Endothelial cell of umbilical vein (primary cell): ENCODE measurements at regions not wholly inside any gene's neighbourhood (a gene's known extent, or its start where the extent isn't known, plus 50 kb on each side); places are given as distances from the start of the nearest gene placed in this dataset.

Experiments used
- MYC ChIP-seq: IDR thresholded peaks from one replicate; pipeline ENCODE4 v1.6.1; 2011; ENCODE audit warnings: mild to moderate bottlenecking, low read depth, low read length
- POLR2A ChIP-seq: IDR thresholded peaks from 2 replicates; pipeline ENCODE4 v1.6.1; 2012; ENCODE audit warnings: low read depth, mild to moderate bottlenecking, control low read depth, low read length
- POLR2AphosphoS5 ChIP-seq: IDR thresholded peaks from 2 replicates; pipeline ENCODE4 v1.6.1; 2012; ENCODE audit warnings: low read depth, mild to moderate bottlenecking, control low read depth, low read length, moderate library complexity; ENCODE audit not compliant: insufficient read depth
- TF ChIP-seq, protein P1 (sequence below), 2 donors: IDR thresholded peaks; 1 replicate in 1 of 2; 2 replicates in 1 of 2; pipeline ENCODE4 v1.5.1; 2011; ENCODE audit warnings: low read length in 2 of 2, mild to moderate bottlenecking in 2 of 2, moderate library complexity in 2 of 2, control low read depth in 1 of 2, inconsistent platforms in 1 of 2, low read depth in 1 of 2; ENCODE audit not compliant: insufficient read depth in 1 of 2; ENCODE audit errors: extremely low read depth in 1 of 2
- TF ChIP-seq, protein P2 (sequence below): IDR thresholded peaks from 2 replicates; pipeline ENCODE4 v1.6.1; 2011; ENCODE audit not compliant: insufficient read depth, insufficient read length

DNA sequence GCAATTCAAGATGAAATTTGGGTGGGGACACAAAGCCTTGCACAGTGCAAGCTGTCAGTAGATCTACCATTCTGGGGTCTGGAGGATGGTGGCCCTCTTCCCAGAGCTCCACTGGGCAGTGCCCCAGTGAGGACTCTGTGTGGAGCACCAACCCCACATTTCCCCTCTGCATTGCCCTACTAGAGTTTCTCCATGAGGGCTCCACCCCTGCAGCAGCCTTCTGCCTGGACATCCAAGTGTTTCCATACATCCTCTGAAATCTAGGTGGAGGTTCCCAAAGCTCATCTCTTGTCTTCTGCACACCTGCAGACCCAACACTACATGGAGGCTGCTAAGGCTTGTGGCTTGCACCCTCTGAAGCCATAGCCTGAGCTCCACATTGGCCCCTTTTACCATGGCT, 402.3 kb downstream of the RAB28 start:
- no peak for TF ChIP-seq POLR2AphosphoS5
- TF ChIP-seq, protein P1, sequence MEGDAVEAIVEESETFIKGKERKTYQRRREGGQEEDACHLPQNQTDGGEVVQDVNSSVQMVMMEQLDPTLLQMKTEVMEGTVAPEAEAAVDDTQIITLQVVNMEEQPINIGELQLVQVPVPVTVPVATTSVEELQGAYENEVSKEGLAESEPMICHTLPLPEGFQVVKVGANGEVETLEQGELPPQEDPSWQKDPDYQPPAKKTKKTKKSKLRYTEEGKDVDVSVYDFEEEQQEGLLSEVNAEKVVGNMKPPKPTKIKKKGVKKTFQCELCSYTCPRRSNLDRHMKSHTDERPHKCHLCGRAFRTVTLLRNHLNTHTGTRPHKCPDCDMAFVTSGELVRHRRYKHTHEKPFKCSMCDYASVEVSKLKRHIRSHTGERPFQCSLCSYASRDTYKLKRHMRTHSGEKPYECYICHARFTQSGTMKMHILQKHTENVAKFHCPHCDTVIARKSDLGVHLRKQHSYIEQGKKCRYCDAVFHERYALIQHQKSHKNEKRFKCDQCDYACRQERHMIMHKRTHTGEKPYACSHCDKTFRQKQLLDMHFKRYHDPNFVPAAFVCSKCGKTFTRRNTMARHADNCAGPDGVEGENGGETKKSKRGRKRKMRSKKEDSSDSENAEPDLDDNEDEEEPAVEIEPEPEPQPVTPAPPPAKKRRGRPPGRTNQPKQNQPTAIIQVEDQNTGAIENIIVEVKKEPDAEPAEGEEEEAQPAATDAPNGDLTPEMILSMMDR (IDR thresholded peaks at IDR 0.05; ENCODE audit: extremely low read depth in 1 of 2, insufficient read depth in 1 of 2, low read depth in 1 of 2, low read length in 2 of 2): no peak
- TF ChIP-seq, protein P2, sequence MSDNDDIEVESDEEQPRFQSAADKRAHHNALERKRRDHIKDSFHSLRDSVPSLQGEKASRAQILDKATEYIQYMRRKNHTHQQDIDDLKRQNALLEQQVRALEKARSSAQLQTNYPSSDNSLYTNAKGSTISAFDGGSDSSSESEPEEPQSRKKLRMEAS: no peak
- no peak for TF ChIP-seq POLR2A
- TF ChIP-seq MYC: no peak
